Pancreas (tissue), 10 donors: ENCODE measurements at regions not wholly inside any gene's neighbourhood (a gene's known extent, or its start where the extent isn't known, plus 50 kb on each side); places are given as distances from the start of the nearest gene placed in this dataset.
A peak's percentile ranks its signal among the peaks of the same experiment; 100 is the strongest.

Experiments used
- ATAC-seq, 4 donors: fragments of 200-7000 bp; cut with Tn5 transposase; one replicate each; pipeline versions ENCODE4 v1.8.0 to v1.9.1; 2020; ENCODE audit warnings: mild to moderate bottlenecking in 4 of 4, moderate library complexity in 4 of 4
- DNase-seq, 6 donors: peaks; one replicate each; pipeline ENCODE4 v3.0.0-alpha.2; 2020
- FAIRE-seq: peaks from 2 replicates; lab custom pipeline; 2012; peaks lifted over from hg19 to GRCh38; lab: Jason Lieb, UNC
- H3K27ac ChIP-seq, 4 donors: fragments of 200-600 bp; sonication (generic); 1 replicate in 3 of 4; 2 replicates in 1 of 4; pipeline versions ENCODE4 v1.5.0 to v1.8.0; 2020
- H3K27me3 ChIP-seq, 4 donors: fragments of 200-600 bp; one replicate each; pipeline ENCODE4 v1.8.0; 2021
- H3K36me3 ChIP-seq, 3 donors: fragments of 200-600 bp; sonication (generic) in 1 of 3; one replicate each; pipeline versions ENCODE4 v1.5.0 to v1.8.0; 2020 to 2021
- H3K4me1 ChIP-seq, 3 donors: fragments of 200-600 bp; one replicate each; pipeline ENCODE4 v1.8.0; 2021
- H3K4me3 ChIP-seq, 4 donors: fragments of 200-600 bp; sonication (generic) in 2 of 4; one replicate each; pipeline versions ENCODE4 v1.5.0 to v1.8.0; 2020 to 2021
- H3K9me3 ChIP-seq, 4 donors: fragments of 200-600 bp; one replicate each; pipeline ENCODE4 v1.8.0; 2021
- WGBS, 2 donors: extraction: QIAGEN DNeasy Blood & Tissue Kit; methylation state at CpG; one replicate each; pipeline ENCODE4 v1.1.7; 2013; 5-methylcytosine and 5-hydroxymethylcytosine counted together
- intact Hi-C, 3 donors: fragments of 100-400 bp; cut with DNase I; formaldehyde crosslinking; loops; one replicate each; pipeline versions ENCODE4 v1.11.1 to v1.14.2; 2022
- TF ChIP-seq, protein P1 (sequence below), 4 donors: fragments of 200-600 bp; sonication (generic) in 3 of 4; IDR thresholded peaks; one replicate each; pipeline versions ENCODE4 v1.5.0 to v1.8.0; 2021; ENCODE audit warnings: antibody characterized with exemption in 4 of 4
- donor health status: healthy with polysubstance abuse.
- donor health status: DM: no; HTN: no; CAD: no; lungs with moderate emphysema.
- donor health status: DM: no; HTN: no; CAD: no.
- donor health status: control.
- donor health status: control.
- donor health status: Bipolar disorder and iron deficiency.
- donor health status: DM: yes; HTN: yes; CAD: no.
- donor health status: DM: no; HTN: no; CAD: no.
- donor health status: DM: no; HTN: no; CAD: no.
- donor health status: DM: yes; HTN: yes; CAD: no.

DNA sequence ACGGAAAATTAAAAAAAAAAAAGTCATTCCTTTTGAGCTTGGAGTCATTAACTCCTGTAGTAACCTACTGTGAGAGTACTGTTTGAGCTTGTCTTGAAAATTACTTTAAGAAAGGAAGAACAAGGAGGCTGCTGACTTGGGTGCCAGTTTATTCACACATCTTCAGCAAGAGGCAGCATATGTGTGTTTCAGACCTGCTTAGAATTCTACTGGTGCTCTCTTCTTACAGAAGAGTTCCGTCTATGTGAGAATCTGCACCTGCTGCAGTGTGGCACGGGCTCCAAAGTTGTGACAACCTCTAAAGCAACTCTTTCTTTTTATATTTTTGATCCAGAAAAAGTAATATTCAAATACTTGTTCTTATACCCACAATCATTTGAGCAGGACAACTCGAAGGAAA, 117.4 kb upstream of the SOX4 start:
- intact Hi-C loops = no loop called here
- Histone ChIP-seq H3K27ac (no peak overlapping the region), H3K36me3 (no peaks in the 10 kb centered on the region), H3K9me3 (no peaks in the 10 kb centered on the region), H3K27me3 (no peaks in the 10 kb centered on the region), H3K4me3 (no peak overlapping the region), H3K4me1 (peaks cover 0 to 11% (median 6%) of the 10 kb centered on the region in 3 donors)
- peak; percentile 76 to 89 (median 79) for ATAC-seq
- 38 to 47% methylated on average over 4 of the region's 4 CpGs for WGBS, 2 donors
- DNase-seq = peak in 3 of 6 donors; percentile 26 to 53 (median 42)
- FAIRE-seq = no peak
- TF ChIP-seq, protein P1, sequence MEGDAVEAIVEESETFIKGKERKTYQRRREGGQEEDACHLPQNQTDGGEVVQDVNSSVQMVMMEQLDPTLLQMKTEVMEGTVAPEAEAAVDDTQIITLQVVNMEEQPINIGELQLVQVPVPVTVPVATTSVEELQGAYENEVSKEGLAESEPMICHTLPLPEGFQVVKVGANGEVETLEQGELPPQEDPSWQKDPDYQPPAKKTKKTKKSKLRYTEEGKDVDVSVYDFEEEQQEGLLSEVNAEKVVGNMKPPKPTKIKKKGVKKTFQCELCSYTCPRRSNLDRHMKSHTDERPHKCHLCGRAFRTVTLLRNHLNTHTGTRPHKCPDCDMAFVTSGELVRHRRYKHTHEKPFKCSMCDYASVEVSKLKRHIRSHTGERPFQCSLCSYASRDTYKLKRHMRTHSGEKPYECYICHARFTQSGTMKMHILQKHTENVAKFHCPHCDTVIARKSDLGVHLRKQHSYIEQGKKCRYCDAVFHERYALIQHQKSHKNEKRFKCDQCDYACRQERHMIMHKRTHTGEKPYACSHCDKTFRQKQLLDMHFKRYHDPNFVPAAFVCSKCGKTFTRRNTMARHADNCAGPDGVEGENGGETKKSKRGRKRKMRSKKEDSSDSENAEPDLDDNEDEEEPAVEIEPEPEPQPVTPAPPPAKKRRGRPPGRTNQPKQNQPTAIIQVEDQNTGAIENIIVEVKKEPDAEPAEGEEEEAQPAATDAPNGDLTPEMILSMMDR (IDR thresholded peaks at IDR 0.05) = no peak

DNA sequence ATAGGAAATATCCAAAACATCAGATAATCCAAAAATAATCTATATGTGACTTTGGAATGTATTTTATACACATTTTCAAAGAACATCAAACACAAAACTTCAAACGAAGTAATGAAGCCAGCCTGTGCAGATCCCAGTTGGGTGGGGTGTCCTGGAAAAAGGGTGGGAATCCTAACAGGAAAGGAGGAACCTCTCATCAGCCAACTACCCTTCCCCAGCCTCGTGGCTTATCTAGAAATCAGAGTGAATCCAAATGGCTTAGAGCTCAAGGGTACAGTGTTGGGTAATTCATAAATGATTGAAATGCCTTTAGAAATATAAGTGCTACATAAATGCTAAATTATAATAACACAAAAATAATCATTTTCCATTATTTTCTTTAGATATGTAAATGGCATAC, 115.1 kb upstream of the SOX4 start:
- Histone ChIP-seq H3K4me1 (peaks cover 0 to 11% (median 0%) of the 10 kb centered on the region in 3 donors), H3K9me3 (no peaks in the 10 kb centered on the region), H3K36me3 (no peaks in the 10 kb centered on the region), H3K4me3 (no peak overlapping the region), H3K27ac (no peak overlapping the region), H3K27me3 (no peaks in the 10 kb centered on the region)
- TF ChIP-seq, protein P1 (IDR thresholded peaks at IDR 0.05) = no peak
- DNase-seq (no peak), ATAC-seq (no peak), FAIRE-seq (no peak)
- 56 to 63% methylated on average over 2 of the region's 2 CpGs for WGBS, 2 donors
- intact Hi-C loops = no loop called here

DNA sequence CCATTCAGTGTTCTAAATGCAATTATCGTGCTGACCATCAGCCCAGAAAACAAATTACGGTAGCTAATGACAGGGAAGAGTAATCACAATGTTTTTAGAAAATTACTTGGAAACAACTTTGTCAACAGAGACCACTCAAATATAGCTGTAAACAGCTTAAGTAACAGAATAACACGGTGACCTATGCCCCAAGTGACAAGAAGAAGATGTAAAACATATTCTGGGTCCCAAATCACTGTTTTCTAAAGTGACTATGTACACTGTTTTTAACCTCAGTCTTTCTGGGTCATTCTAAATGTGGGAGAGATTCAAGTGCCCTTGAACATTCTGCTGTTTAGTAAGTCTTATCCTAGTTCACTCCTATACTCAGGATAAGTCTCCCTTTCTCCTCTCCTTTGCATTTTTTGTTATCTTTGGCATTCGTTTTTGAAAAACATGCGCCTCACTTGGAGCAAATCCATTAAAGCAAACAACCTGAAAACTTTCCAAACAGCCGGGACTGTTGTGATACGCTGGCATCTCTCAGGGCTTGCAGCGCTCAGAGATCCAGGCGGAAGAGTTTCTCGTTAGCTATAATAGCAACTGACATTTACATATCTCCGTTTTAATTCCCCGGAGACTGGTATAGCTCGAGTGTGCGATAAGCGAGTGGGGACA, 114.5 kb upstream of the SOX4 start:
- ATAC-seq (peak; percentile 66 to 80 (median 74)), FAIRE-seq (no peak), DNase-seq (peak in 4 of 6 donors; percentile 18 to 29 (median 22))
- Histone ChIP-seq H3K27me3 (no peaks in the 10 kb centered on the region), H3K9me3 (no peaks in the 10 kb centered on the region), H3K4me3 (peak overlapping the region in 1 of 4 donors; percentile 17), H3K27ac (peak overlapping the region in 1 of 4 donors; percentile 3), H3K4me1 (peaks cover 0 to 11% (median 0%) of the 10 kb centered on the region in 3 donors), H3K36me3 (no peaks in the 10 kb centered on the region)
- TF ChIP-seq, protein P1 (IDR thresholded peaks at IDR 0.05) = no peak
- intact Hi-C loops = no loop called here
- WGBS, 2 donors = 15 to 16% methylated on average over 15 of the region's 15 CpGs

DNA sequence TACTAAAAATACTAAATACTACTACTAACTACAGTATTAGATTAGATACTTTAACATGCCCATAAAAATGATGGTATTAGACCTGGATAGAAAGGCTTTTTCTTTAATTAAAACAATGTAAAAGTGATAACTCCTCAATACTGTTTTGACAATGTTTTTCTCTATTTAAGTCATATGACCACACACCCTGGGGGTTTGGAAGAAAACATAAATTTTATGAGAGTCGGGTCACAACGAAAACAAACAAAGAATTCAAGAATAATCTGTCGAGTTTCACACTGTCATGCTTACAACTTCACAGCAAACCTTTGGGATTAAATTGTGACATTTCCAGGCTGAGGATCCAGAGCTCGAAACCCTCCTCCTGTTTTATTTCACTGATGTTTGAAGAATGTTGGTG, 107.4 kb upstream of the SOX4 start:
- Histone ChIP-seq H3K9me3 (no peaks in the 10 kb centered on the region), H3K27ac (no peak overlapping the region), H3K36me3 (no peaks in the 10 kb centered on the region), H3K4me1 (no peaks in the 10 kb centered on the region), H3K27me3 (no peaks in the 10 kb centered on the region), H3K4me3 (no peak overlapping the region)
- WGBS, 2 donors = 76 to 77% methylated on average over 4 of the region's 4 CpGs
- no peak for DNase-seq
- intact Hi-C loops = no loop called here
- ATAC-seq = no peak
- TF ChIP-seq, protein P1 (IDR thresholded peaks at IDR 0.05) = no peak
- no peak for FAIRE-seq

DNA sequence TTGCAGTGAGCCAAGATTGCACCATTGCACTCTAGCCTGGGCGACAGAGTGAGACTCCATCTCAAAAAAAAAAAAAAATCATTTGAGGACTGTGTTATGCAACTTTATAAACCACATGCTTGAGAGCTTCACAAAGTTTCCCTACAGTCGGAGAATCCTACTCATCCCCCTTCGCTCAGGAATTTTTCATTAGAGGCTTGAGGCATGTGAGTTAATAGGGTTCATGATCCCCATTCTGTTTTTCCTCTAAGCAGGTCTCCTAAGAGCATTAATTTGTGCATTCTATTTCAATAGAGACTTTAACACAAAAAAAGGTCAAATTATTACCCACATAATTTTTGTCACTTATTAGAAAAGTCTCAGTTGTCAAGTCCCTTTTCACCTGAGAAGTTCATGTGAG, 103.7 kb upstream of the SOX4 start:
- TF ChIP-seq, protein P1 (IDR thresholded peaks at IDR 0.05) = no peak
- Histone ChIP-seq H3K4me1 (no peaks in the 10 kb centered on the region), H3K36me3 (no peaks in the 10 kb centered on the region), H3K4me3 (no peak overlapping the region), H3K27ac (no peak overlapping the region), H3K9me3 (no peaks in the 10 kb centered on the region), H3K27me3 (no peaks in the 10 kb centered on the region)
- FAIRE-seq = no peak
- WGBS, 2 donors = 94 to 100% methylated on average over 3 of the region's 3 CpGs
- intact Hi-C loops = no loop called here
- no peak for ATAC-seq
- DNase-seq = no peak
